ENCODE measurements at regions not wholly inside any gene's neighbourhood (a gene's known extent, or its start where the extent isn't known, plus 50 kb on each side); places are given as distances from the start of the nearest gene placed in this dataset.

DNA sequence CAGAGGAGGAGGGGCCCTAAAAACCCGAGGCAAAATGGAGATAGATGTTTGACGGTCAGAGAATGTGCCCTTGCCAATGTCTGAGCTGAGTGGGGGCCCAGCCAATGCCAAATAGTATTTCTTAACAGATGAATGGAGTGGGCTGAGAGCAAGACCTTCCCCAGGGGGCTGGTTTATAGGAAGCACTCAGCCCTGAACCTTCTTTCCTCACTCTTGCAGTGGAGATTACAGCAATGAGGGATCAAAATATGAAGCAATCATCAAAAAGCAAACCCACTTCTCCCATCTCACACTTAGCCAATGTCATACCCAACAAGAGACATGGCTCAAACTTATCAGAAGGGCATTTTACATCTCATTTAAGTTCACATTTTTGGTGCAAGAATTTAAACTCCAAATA lies 350.3 kb downstream of the GADD45G start:
- no peak overlapping the region for H3K4me3 Mint-ChIP-seq (ENCODE audit: unreplicated experiment)
- no peaks in the 10 kb centered on the region for H3K9me3 Mint-ChIP-seq (ENCODE audit: unreplicated experiment)
- no peak for DNase-seq (ENCODE audit: low spot score)
- H3K4me1 Mint-ChIP-seq (ENCODE audit: unreplicated experiment) = no peaks in the 10 kb centered on the region
- H3K27ac Mint-ChIP-seq (ENCODE audit: unreplicated experiment) = no peak overlapping the region
- TF ChIP-seq, protein P1, sequence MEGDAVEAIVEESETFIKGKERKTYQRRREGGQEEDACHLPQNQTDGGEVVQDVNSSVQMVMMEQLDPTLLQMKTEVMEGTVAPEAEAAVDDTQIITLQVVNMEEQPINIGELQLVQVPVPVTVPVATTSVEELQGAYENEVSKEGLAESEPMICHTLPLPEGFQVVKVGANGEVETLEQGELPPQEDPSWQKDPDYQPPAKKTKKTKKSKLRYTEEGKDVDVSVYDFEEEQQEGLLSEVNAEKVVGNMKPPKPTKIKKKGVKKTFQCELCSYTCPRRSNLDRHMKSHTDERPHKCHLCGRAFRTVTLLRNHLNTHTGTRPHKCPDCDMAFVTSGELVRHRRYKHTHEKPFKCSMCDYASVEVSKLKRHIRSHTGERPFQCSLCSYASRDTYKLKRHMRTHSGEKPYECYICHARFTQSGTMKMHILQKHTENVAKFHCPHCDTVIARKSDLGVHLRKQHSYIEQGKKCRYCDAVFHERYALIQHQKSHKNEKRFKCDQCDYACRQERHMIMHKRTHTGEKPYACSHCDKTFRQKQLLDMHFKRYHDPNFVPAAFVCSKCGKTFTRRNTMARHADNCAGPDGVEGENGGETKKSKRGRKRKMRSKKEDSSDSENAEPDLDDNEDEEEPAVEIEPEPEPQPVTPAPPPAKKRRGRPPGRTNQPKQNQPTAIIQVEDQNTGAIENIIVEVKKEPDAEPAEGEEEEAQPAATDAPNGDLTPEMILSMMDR (IDR thresholded peaks at IDR 0.05; ENCODE audit: unreplicated experiment) = no peak
- no peaks in the 10 kb centered on the region for H3K27me3 Mint-ChIP-seq (ENCODE audit: unreplicated experiment)
- H3K36me3 Mint-ChIP-seq (ENCODE audit: low read depth, unreplicated experiment) = no peaks in the 10 kb centered on the region

DNA sequence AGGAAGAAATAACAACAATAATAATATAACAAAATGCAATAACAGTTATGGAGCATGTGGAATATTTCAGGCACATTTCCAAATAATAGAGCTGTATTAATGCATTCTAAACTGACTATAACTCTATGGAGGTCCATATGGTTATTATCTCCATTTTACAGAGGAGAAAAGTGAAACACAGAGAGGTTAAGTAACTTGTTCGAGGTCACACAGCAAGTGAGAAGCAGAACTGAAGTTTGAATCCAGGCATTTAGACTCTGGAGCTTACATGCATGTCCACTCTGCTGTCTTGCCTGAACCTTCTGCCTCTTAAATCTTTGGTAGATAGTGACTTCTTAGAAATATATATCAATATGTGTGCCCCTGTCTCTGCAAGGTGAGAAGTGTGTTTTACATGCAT lies 350.8 kb downstream of the GADD45G start:
- no peaks in the 10 kb centered on the region for H3K4me1 Mint-ChIP-seq (ENCODE audit: unreplicated experiment)
- TF ChIP-seq, protein P1 (IDR thresholded peaks at IDR 0.05; ENCODE audit: unreplicated experiment) = no peak
- no peaks in the 10 kb centered on the region for H3K27me3 Mint-ChIP-seq (ENCODE audit: unreplicated experiment)

DNA sequence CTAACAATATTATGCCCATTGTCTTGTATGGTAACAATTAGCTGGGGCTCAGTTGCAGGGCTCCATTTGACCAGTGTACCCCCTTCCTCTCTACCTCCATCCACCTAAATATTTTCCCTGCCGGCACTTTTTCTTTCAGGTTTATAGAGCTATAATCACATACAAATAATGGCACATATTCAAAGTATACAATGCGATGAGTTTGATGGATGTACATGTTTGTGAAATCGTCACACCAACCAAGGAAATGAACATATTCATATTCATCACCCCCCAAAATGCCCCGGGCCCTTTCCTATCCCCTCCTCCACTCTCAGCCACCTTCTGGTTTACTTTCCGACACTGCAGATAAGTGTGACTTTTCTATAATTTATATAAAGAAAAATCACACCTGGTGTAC lies 351.5 kb downstream of the GADD45G start:
- TF ChIP-seq, protein P1 (IDR thresholded peaks at IDR 0.05; ENCODE audit: unreplicated experiment) = no peak
- Mint-ChIP-seq H3K4me1 (ENCODE audit: unreplicated experiment) (no peaks in the 10 kb centered on the region), H3K27ac (ENCODE audit: unreplicated experiment) (no peak overlapping the region), H3K9me3 (ENCODE audit: unreplicated experiment) (no peaks in the 10 kb centered on the region), H3K36me3 (ENCODE audit: low read depth, unreplicated experiment) (no peaks in the 10 kb centered on the region), H3K27me3 (ENCODE audit: unreplicated experiment) (no peaks in the 10 kb centered on the region), H3K4me3 (ENCODE audit: unreplicated experiment) (no peak overlapping the region)
- DNase-seq (ENCODE audit: low spot score) = no peak

More for the DNA sequence above, 350.8 kb downstream of the GADD45G start:
- H3K27ac Mint-ChIP-seq (ENCODE audit: unreplicated experiment) = no peak overlapping the region
- no peak overlapping the region for H3K4me3 Mint-ChIP-seq (ENCODE audit: unreplicated experiment)
- H3K9me3 Mint-ChIP-seq (ENCODE audit: unreplicated experiment) = no peaks in the 10 kb centered on the region
- no peaks in the 10 kb centered on the region for H3K36me3 Mint-ChIP-seq (ENCODE audit: low read depth, unreplicated experiment)
- no peak for DNase-seq (ENCODE audit: low spot score)

DNA sequence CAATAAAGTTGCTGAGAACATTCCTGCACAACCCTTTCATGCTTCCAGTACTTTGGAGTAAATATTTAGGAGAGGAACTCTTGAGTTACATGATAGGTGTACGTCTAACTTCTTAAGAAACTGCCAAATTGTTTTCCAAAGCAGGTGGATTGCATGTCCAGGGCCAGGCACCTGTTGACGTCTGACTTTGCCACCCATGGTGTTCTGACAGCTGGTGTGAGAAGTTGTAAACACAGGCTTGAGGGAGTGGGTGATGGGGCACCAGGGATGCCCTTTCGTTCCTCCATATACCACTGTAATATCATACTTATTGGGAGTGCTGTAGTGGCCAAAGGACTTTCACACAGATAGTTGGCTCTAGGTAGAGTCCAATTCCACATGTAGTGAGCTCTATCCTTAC lies 352.1 kb downstream of the GADD45G start:
- TF ChIP-seq, protein P1 (IDR thresholded peaks at IDR 0.05; ENCODE audit: unreplicated experiment) = no peak
- no peak overlapping the region for H3K27ac Mint-ChIP-seq (ENCODE audit: unreplicated experiment)
- no peaks in the 10 kb centered on the region for H3K36me3 Mint-ChIP-seq (ENCODE audit: low read depth, unreplicated experiment)
- H3K27me3 Mint-ChIP-seq (ENCODE audit: unreplicated experiment) = no peaks in the 10 kb centered on the region
- no peaks in the 10 kb centered on the region for H3K4me1 Mint-ChIP-seq (ENCODE audit: unreplicated experiment)
- no peak for DNase-seq (ENCODE audit: low spot score)
- H3K9me3 Mint-ChIP-seq (ENCODE audit: unreplicated experiment) = no peaks in the 10 kb centered on the region
- no peak overlapping the region for H3K4me3 Mint-ChIP-seq (ENCODE audit: unreplicated experiment)

DNA sequence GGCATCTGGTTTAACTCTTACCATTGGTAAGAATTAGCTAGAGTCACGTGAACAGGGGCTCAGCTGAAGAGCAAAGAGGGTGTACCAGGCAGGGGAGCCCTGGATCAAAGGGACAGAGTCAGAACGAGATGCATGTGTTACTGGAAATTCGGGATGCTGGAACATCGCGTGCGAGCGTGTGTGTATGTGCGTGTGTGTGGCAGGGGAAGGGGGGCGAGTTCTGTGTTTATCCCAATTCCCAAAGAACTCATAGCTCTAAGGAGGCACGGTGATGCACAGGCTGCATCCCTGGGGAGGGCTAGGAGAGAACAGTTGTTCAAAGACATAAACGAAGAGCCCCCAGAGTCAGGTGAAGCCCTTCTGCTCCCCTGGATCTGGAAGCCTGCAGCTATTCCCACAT lies 353.3 kb downstream of the GADD45G start:
- H3K9me3 Mint-ChIP-seq (ENCODE audit: unreplicated experiment) = no peaks in the 10 kb centered on the region
- H3K27ac Mint-ChIP-seq (ENCODE audit: unreplicated experiment) = no peak overlapping the region
- no peaks in the 10 kb centered on the region for H3K27me3 Mint-ChIP-seq (ENCODE audit: unreplicated experiment)
- TF ChIP-seq, protein P1 (IDR thresholded peaks at IDR 0.05; ENCODE audit: unreplicated experiment) = no peak
- H3K4me1 Mint-ChIP-seq (ENCODE audit: unreplicated experiment) = no peaks in the 10 kb centered on the region
- no peak overlapping the region for H3K4me3 Mint-ChIP-seq (ENCODE audit: unreplicated experiment)
- no peak for DNase-seq (ENCODE audit: low spot score)
- no peaks in the 10 kb centered on the region for H3K36me3 Mint-ChIP-seq (ENCODE audit: low read depth, unreplicated experiment)

Data from endothelial cell (in vitro differentiated cells).